Activated CD4-positive, alpha-beta T cell treated with anti-CD3 and anti-CD28 coated beads, Interleukin-2, amount 50 U/mL, for 48 hours (primary cell): ENCODE measurements at regions not wholly inside any gene's neighbourhood (a gene's known extent, or its start where the extent isn't known, plus 50 kb on each side); places are given as distances from the start of the nearest gene placed in this dataset.
A peak's percentile ranks its signal among the peaks of the same experiment; 100 is the strongest.
"Not testable (repeated sequence)": the region's sequence is repeated elsewhere in the genome, so short reads cannot be mapped to it uniquely, and the experiment has no call there.

Experiments used
- DNase-seq, 2 experiments: peaks; one replicate each; pipeline ENCODE4 v3.0.0-alpha.2; 2020

- no peak for DNase-seq
Observed at GRCh38 chr2:38243186-38243880, 133.7 kb downstream of the ATL2 start.

GRCh38 chr2:38239452-38239851 is 137.6 kb downstream of the ATL2 start:
- DNase-seq: no peak

- not testable (repeated sequence) for DNase-seq
Observed at GRCh38 chr2:38238705-38239104, 138.4 kb downstream of the ATL2 start.

GRCh38 chr2:38237311-38237710 is 139.8 kb downstream of the ATL2 start:
- no peak for DNase-seq

- no peak for DNase-seq
Observed at GRCh38 chr2:38233231-38233983, 143.7 kb downstream of the ATL2 start.

- DNase-seq: no peak
Observed at GRCh38 chr2:38232454-38232853, 144.6 kb downstream of the ATL2 start.

GRCh38 chr2:38230756-38231155 is 146.3 kb downstream of the ATL2 start:
- DNase-seq: no peak

GRCh38 chr2:38228753-38229152 is 148.3 kb downstream of the ATL2 start:
- no peak for DNase-seq

GRCh38 chr2:38224821-38225437 is 149.0 kb upstream of the CYP1B1 start:
- DNase-seq: no peak

GRCh38 chr2:38224181-38224580 is 148.2 kb upstream of the CYP1B1 start:
- DNase-seq: no peak

- no peak for DNase-seq
Observed at GRCh38 chr2:38223256-38223655, 147.3 kb upstream of the CYP1B1 start.

- DNase-seq: no peak
Observed at GRCh38 chr2:38220164-38220563, 144.2 kb upstream of the CYP1B1 start.

GRCh38 chr2:38218995-38219394 is 143.0 kb upstream of the CYP1B1 start:
- no peak for DNase-seq

GRCh38 chr2:38218591-38218991 is 142.6 kb upstream of the CYP1B1 start:
- DNase-seq: no peak

- DNase-seq: no peak
Observed at GRCh38 chr2:38217401-38218188, 141.6 kb upstream of the CYP1B1 start.

- DNase-seq: no peak
Observed at GRCh38 chr2:38216886-38217285, 140.9 kb upstream of the CYP1B1 start.

- no peak for DNase-seq
Observed at GRCh38 chr2:38215993-38216392, 140.0 kb upstream of the CYP1B1 start.

GRCh38 chr2:38215522-38215921 is 139.6 kb upstream of the CYP1B1 start:
- no peak for DNase-seq

- peak; percentile 8 to 11 for DNase-seq
Observed at GRCh38 chr2:38214209-38214717, 138.3 kb upstream of the CYP1B1 start.

- no peak for DNase-seq
Observed at GRCh38 chr2:38213619-38214167, 137.7 kb upstream of the CYP1B1 start.

GRCh38 chr2:38212312-38212711 is 136.4 kb upstream of the CYP1B1 start:
- DNase-seq: no peak

GRCh38 chr2:38207168-38207567 is 131.2 kb upstream of the CYP1B1 start:
- no peak for DNase-seq

- no peak for DNase-seq
Observed at GRCh38 chr2:38203446-38203810, 127.5 kb upstream of the CYP1B1 start.
